SU-DHL-6 (cell line): ENCODE measurements at regions not wholly inside any gene's neighbourhood (a gene's known extent, or its start where the extent isn't known, plus 50 kb on each side); places are given as distances from the start of the nearest gene placed in this dataset.

Source experiments
- EZH2phosphoT487 ChIP-seq: fragments of 200-600 bp; sonication (generic), shearing (Covaris generic); conservative IDR thresholded peaks from 2 replicates; pipeline ENCODE4 v1.6.1; 2018; ENCODE audit warnings: mild to moderate bottlenecking, antibody characterized with exemption, low read length, moderate library complexity, mixed read lengths
- TF ChIP-seq, protein P1 (sequence below): fragments of 200-600 bp; sonication (generic); IDR thresholded peaks from one replicate; pipeline ENCODE4 v1.5.1; 2017; ENCODE audit warnings: antibody characterized with exemption, mild to moderate bottlenecking, low read length, moderate library complexity; ENCODE audit not compliant: insufficient read depth, poor library complexity, severe bottlenecking

DNA sequence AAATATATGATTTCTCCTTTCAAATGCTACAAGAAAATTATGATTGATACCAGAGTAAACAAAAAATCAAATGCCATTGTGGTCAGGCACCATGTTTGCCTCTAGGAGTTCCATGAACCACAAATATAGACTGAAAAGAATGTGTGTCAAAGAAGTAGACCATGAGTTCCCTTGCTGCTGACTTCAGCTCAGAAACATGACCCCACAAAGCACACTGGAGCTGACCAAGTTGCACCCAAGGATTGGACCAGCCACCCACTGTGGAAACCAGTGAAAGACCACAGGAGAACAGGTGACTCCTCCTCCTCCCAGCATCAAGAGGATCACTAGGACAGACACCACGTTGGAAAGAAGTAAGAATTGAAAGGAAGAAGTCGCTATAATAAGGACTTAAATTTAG is 90.8 kb upstream of the TENT5A start:
- TF ChIP-seq, protein P1, sequence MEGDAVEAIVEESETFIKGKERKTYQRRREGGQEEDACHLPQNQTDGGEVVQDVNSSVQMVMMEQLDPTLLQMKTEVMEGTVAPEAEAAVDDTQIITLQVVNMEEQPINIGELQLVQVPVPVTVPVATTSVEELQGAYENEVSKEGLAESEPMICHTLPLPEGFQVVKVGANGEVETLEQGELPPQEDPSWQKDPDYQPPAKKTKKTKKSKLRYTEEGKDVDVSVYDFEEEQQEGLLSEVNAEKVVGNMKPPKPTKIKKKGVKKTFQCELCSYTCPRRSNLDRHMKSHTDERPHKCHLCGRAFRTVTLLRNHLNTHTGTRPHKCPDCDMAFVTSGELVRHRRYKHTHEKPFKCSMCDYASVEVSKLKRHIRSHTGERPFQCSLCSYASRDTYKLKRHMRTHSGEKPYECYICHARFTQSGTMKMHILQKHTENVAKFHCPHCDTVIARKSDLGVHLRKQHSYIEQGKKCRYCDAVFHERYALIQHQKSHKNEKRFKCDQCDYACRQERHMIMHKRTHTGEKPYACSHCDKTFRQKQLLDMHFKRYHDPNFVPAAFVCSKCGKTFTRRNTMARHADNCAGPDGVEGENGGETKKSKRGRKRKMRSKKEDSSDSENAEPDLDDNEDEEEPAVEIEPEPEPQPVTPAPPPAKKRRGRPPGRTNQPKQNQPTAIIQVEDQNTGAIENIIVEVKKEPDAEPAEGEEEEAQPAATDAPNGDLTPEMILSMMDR: no peak
- TF ChIP-seq EZH2phosphoT487: no peak
